ENCODE measurements at regions not wholly inside any gene's neighbourhood (a gene's known extent, or its start where the extent isn't known, plus 50 kb on each side); places are given as distances from the start of the nearest gene placed in this dataset.

DNA sequence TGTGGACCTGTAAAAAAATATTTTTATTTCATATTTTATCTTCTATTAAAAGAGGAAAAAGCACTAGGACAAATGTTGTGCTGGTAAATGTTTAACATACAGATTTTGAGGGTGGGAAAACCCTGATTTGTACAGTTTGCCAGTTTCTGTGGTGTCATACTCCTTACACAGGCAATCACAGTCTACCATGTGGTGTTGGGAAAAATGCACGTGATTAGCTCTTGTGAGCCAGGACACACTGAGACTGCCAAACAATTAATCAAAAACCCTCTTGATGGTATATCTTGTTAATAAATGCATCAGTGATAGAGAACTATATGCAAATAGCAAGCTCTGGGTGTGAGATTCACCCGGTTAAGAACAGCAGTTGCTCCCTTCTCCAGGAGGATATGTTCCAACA is 136.5 kb upstream of the ZC3H11B start:
- Histone ChIP-seq H3K27me3 (ENCODE audit: low read length) (no peaks in the 10 kb centered on the region), H3K27ac (ENCODE audit: low read depth, low read length) (no peak overlapping the region), H2AFZ (ENCODE audit: low read depth, low read length, severe bottlenecking) (no peak overlapping the region), H3K4me2 (ENCODE audit: low read depth, low read length, poor library complexity, severe bottlenecking) (no peak overlapping the region), H3F3A (ENCODE audit: insufficient read depth) (no peaks in the 10 kb centered on the region), H4K20me1 (ENCODE audit: low read depth, low read length) (no peaks in the 10 kb centered on the region), H3K36me3 (ENCODE audit: low read length) (no peaks in the 10 kb centered on the region), H3K9ac (ENCODE audit: low read length) (no peak overlapping the region), H3K79me2 (ENCODE audit: insufficient read depth, low read length) (no peaks in the 10 kb centered on the region), H3K9me2 (replicated peaks; ENCODE audit: insufficient read depth, low read length) (no peaks in the 10 kb centered on the region), H3K4me3 (ENCODE audit: insufficient read depth, low read length, poor library complexity, severe bottlenecking) (no peak overlapping the region), H3K9me3 (ENCODE audit: insufficient read depth, low read length) (no peaks in the 10 kb centered on the region)
- no peak for TF ChIP-seq EZH2phosphoT487 (conservative IDR thresholded peaks at IDR 0.05; ENCODE audit: low read length)
- TF ChIP-seq, protein P1, sequence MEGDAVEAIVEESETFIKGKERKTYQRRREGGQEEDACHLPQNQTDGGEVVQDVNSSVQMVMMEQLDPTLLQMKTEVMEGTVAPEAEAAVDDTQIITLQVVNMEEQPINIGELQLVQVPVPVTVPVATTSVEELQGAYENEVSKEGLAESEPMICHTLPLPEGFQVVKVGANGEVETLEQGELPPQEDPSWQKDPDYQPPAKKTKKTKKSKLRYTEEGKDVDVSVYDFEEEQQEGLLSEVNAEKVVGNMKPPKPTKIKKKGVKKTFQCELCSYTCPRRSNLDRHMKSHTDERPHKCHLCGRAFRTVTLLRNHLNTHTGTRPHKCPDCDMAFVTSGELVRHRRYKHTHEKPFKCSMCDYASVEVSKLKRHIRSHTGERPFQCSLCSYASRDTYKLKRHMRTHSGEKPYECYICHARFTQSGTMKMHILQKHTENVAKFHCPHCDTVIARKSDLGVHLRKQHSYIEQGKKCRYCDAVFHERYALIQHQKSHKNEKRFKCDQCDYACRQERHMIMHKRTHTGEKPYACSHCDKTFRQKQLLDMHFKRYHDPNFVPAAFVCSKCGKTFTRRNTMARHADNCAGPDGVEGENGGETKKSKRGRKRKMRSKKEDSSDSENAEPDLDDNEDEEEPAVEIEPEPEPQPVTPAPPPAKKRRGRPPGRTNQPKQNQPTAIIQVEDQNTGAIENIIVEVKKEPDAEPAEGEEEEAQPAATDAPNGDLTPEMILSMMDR (IDR thresholded peaks at IDR 0.05; ENCODE audit: insufficient read depth, low read length, poor library complexity, severe bottlenecking): no peak

- no peak overlapping the region for H2AFZ ChIP-seq (ENCODE audit: low read depth, low read length, severe bottlenecking)
- H3K79me2 ChIP-seq (ENCODE audit: insufficient read depth, low read length): no peaks in the 10 kb centered on the region
- no peaks in the 10 kb centered on the region for H3K9me2 ChIP-seq (replicated peaks; ENCODE audit: insufficient read depth, low read length)
- H4K20me1 ChIP-seq (ENCODE audit: low read depth, low read length): no peaks in the 10 kb centered on the region
- H3K27ac ChIP-seq (ENCODE audit: low read depth, low read length): no peak overlapping the region
- no peaks in the 10 kb centered on the region for H3F3A ChIP-seq (ENCODE audit: insufficient read depth)
- no peak overlapping the region for H3K9ac ChIP-seq (ENCODE audit: low read length)
- peaks cover 5% of the 10 kb centered on the region; the same call in 1 of the 2 replicates for H3K27me3 ChIP-seq (ENCODE audit: low read length)
- no peaks in the 10 kb centered on the region for H3K36me3 ChIP-seq (ENCODE audit: low read length)
- H3K9me3 ChIP-seq (ENCODE audit: insufficient read depth, low read length): no peaks in the 10 kb centered on the region
- TF ChIP-seq, protein P1 (IDR thresholded peaks at IDR 0.05; ENCODE audit: insufficient read depth, low read length, poor library complexity, severe bottlenecking): no peak
- no peak for TF ChIP-seq EZH2phosphoT487 (conservative IDR thresholded peaks at IDR 0.05; ENCODE audit: low read length)
- H3K4me2 ChIP-seq (ENCODE audit: low read depth, low read length, poor library complexity, severe bottlenecking): no peak overlapping the region
- H3K4me3 ChIP-seq (ENCODE audit: insufficient read depth, low read length, poor library complexity, severe bottlenecking): no peak overlapping the region
Observed at GRCh38 chr1:219746141-219746540, 133.2 kb upstream of the ZC3H11B start.

DNA sequence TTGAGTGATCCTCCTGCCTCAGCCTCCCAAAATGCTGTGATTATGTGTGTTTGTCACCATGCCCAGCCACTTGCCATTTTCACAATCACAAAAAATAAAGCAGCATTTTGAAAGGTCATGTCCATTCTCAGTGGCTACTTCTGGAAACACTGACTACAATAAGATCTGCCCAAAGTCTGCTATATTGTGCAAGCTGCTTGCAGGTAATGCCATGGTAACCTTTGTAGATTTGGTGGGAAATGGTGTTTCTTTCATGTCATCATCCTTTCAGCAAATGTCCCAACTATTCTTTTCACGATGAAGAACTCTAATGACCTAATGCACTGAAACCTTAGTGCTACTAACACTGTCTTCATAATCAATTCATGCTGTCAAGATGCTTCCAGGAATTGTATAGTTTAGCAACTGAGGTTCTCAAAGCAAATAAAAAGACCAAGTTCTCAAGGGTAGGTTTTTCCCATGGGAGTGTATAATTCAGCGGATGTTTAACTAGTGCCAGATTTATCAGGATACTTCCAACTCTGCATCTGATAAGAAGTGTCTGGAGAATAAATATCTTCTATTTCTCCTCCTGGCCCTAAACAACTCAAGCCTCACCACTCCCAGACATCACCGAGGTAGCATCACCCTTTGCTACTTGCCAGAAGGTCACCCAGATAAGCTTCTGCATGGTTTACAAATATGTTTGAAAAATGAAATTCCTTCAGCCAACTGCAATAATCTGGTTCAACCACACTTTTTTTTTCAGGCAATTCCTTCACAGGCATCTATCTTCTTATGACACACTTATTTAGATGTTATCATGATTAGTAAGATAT is 132.0 kb upstream of the ZC3H11B start:
- no peaks in the 10 kb centered on the region for H3K9me2 ChIP-seq (replicated peaks; ENCODE audit: insufficient read depth, low read length)

More for the DNA sequence above, 132.0 kb upstream of the ZC3H11B start:
- H3K4me3 ChIP-seq (ENCODE audit: insufficient read depth, low read length, poor library complexity, severe bottlenecking): no peak overlapping the region
- TF ChIP-seq, protein P1 (IDR thresholded peaks at IDR 0.05; ENCODE audit: insufficient read depth, low read length, poor library complexity, severe bottlenecking): no peak
- TF ChIP-seq EZH2phosphoT487 (conservative IDR thresholded peaks at IDR 0.05; ENCODE audit: low read length): no peak
- H3K27me3 ChIP-seq (ENCODE audit: low read length): peaks cover 5% of the 10 kb centered on the region; the same call in 1 of the 2 replicates
- H2AFZ ChIP-seq (ENCODE audit: low read depth, low read length, severe bottlenecking): no peak overlapping the region
- H3F3A ChIP-seq (ENCODE audit: insufficient read depth): no peaks in the 10 kb centered on the region
- no peaks in the 10 kb centered on the region for H3K9me3 ChIP-seq (ENCODE audit: insufficient read depth, low read length)
- H3K9ac ChIP-seq (ENCODE audit: low read length): no peak overlapping the region
- no peaks in the 10 kb centered on the region for H4K20me1 ChIP-seq (ENCODE audit: low read depth, low read length)
- H3K36me3 ChIP-seq (ENCODE audit: low read length): no peaks in the 10 kb centered on the region
- no peak overlapping the region for H3K4me2 ChIP-seq (ENCODE audit: low read depth, low read length, poor library complexity, severe bottlenecking)
- no peaks in the 10 kb centered on the region for H3K79me2 ChIP-seq (ENCODE audit: insufficient read depth, low read length)
- no peak overlapping the region for H3K27ac ChIP-seq (ENCODE audit: low read depth, low read length)
